ENCODE measurements at regions not wholly inside any gene's neighbourhood (a gene's known extent, or its start where the extent isn't known, plus 50 kb on each side); places are given as distances from the start of the nearest gene placed in this dataset.

DNA sequence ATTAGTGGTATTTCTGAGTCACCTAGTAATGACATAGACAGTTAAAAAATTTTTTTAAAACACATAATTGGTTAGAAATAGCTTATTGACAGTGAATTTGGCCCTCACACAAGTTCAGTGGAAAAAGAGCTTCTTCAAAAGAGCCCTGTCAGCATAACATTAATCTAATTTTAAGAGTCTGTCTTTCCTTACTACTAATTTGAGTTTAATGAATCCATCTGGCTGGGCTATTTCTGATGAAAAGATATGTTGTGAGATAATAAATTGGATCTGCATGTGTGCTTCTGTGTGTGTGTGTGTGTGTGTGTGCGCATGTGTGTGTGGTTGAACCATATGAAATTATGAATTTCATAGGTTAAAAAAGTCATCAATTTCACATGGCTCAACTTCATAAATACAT is 1045.2 kb downstream of the FLRT2 start:
- no peaks in the 10 kb centered on the region for H3K27me3 ChIP-seq (ENCODE audit: insufficient read depth, low read depth)
- H3K36me3 ChIP-seq (ENCODE audit: insufficient read depth) = no peaks in the 10 kb centered on the region
- H2AFZ ChIP-seq (ENCODE audit: low read depth) = no peak overlapping the region
- no peak overlapping the region for H3K4me3 ChIP-seq (IDR thresholded peaks at IDR 0.05; ENCODE audit: insufficient read depth, low read depth, low read length)
- no peak overlapping the region for H3K9ac ChIP-seq
- TF ChIP-seq, protein P1, sequence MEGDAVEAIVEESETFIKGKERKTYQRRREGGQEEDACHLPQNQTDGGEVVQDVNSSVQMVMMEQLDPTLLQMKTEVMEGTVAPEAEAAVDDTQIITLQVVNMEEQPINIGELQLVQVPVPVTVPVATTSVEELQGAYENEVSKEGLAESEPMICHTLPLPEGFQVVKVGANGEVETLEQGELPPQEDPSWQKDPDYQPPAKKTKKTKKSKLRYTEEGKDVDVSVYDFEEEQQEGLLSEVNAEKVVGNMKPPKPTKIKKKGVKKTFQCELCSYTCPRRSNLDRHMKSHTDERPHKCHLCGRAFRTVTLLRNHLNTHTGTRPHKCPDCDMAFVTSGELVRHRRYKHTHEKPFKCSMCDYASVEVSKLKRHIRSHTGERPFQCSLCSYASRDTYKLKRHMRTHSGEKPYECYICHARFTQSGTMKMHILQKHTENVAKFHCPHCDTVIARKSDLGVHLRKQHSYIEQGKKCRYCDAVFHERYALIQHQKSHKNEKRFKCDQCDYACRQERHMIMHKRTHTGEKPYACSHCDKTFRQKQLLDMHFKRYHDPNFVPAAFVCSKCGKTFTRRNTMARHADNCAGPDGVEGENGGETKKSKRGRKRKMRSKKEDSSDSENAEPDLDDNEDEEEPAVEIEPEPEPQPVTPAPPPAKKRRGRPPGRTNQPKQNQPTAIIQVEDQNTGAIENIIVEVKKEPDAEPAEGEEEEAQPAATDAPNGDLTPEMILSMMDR (conservative IDR thresholded peaks at IDR 0.05; ENCODE audit: low read depth, low read length) = no peak
- H4K20me1 ChIP-seq (ENCODE audit: insufficient read depth) = no peaks in the 10 kb centered on the region
- H3K4me1 ChIP-seq (ENCODE audit: low read depth, poor library complexity, severe bottlenecking) = no peaks in the 10 kb centered on the region
- H3K4me2 ChIP-seq = no peak overlapping the region
- H3K79me2 ChIP-seq (ENCODE audit: insufficient read depth, low read depth) = no peaks in the 10 kb centered on the region
- H3K27ac ChIP-seq = no peak overlapping the region

DNA sequence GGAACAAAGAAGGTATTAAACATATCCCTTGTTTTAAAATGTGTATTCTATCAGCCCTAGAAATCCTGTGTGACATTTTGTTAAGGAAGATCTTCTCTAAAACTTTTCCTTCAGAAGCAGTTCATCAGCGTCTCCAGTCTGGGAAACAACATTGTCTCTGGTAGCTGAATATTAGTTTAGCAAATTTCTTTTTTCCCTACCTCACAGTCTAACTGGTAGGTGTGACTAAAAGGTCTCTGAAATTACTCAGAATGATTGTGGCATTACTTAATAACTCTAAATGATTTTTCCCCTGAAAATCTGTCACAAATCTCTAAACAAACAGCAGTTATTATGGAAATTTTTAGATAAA is 1044.8 kb downstream of the FLRT2 start:
- Histone ChIP-seq H2AFZ (ENCODE audit: low read depth) (no peak overlapping the region), H3K4me1 (ENCODE audit: low read depth, poor library complexity, severe bottlenecking) (no peaks in the 10 kb centered on the region), H3K4me3 (IDR thresholded peaks at IDR 0.05; ENCODE audit: insufficient read depth, low read depth, low read length) (no peak overlapping the region), H3K27me3 (ENCODE audit: insufficient read depth, low read depth) (no peaks in the 10 kb centered on the region), H3K4me2 (no peak overlapping the region), H3K79me2 (ENCODE audit: insufficient read depth, low read depth) (no peaks in the 10 kb centered on the region), H3K36me3 (ENCODE audit: insufficient read depth) (no peaks in the 10 kb centered on the region), H3K27ac (no peak overlapping the region), H4K20me1 (ENCODE audit: insufficient read depth) (no peaks in the 10 kb centered on the region), H3K9ac (no peak overlapping the region)
- TF ChIP-seq, protein P1 (conservative IDR thresholded peaks at IDR 0.05; ENCODE audit: low read depth, low read length) = no peak

DNA sequence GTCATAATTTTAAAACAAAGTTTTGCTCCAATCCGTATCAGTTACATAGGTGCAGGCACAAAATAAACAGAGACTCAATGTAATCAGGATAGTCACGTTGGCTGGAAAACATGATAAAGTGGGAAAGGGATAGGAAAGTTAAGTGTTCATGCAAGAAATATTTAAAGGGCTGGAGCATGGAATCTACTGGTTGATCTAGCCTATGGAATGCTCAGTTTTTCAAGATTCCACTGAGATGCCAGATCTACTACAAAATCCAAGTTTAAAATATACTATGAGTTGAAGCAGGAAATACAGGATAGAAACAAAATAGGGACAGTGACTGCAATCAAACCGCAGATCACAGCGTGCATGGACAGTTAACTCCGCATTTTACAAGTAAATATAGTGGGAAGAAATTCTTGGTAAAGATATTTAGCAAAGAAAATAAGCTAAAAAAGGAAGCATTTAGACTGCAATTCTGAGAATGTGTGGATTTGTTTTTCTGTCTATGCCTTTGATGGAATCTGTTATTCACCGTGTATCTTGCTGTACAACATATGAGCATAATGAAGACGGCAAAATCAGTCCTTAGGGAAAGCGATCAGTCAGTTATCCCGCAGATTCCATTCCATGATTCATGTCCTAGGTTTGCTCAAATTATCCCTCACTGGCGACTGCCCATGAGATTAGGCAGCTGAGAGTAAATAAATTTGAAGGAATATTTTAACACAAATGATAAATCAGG is 1044.3 kb downstream of the FLRT2 start:
- Histone ChIP-seq H3K9ac (no peak overlapping the region), H2AFZ (ENCODE audit: low read depth) (no peak overlapping the region), H3K4me3 (IDR thresholded peaks at IDR 0.05; ENCODE audit: insufficient read depth, low read depth, low read length) (no peak overlapping the region), H3K4me2 (no peak overlapping the region), H3K27me3 (ENCODE audit: insufficient read depth, low read depth) (no peaks in the 10 kb centered on the region), H3K27ac (no peak overlapping the region), H3K79me2 (ENCODE audit: insufficient read depth, low read depth) (no peaks in the 10 kb centered on the region), H4K20me1 (ENCODE audit: insufficient read depth) (no peaks in the 10 kb centered on the region), H3K36me3 (ENCODE audit: insufficient read depth) (no peaks in the 10 kb centered on the region), H3K4me1 (ENCODE audit: low read depth, poor library complexity, severe bottlenecking) (no peaks in the 10 kb centered on the region)
- TF ChIP-seq, protein P1 (conservative IDR thresholded peaks at IDR 0.05; ENCODE audit: low read depth, low read length) = no peak

DNA sequence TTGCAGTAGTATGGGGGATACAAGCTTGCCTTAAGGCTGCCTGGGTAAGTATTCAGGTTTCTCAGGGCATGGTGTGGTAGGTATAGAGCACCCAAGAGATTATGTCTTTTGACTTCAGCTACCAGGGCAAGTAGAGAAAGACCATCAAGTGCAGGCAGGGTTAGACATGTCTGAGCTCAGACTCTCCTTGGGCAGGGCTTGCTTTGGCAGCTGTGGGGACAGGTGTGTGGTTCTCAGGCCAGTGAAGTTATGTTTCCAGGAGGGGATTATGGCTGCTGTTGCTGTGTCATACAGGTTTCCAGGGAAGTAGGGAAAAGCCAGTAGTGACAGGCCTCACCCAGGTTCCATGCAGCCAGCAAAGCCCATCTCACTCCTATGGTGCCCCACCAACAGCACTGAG is 1040.4 kb downstream of the FLRT2 start:
- TF ChIP-seq, protein P1 (conservative IDR thresholded peaks at IDR 0.05; ENCODE audit: low read depth, low read length) = no peak
- no peaks in the 10 kb centered on the region for H4K20me1 ChIP-seq (ENCODE audit: insufficient read depth)
- H2AFZ ChIP-seq (ENCODE audit: low read depth) = no peak overlapping the region
- no peak overlapping the region for H3K27ac ChIP-seq
- H3K4me3 ChIP-seq (IDR thresholded peaks at IDR 0.05; ENCODE audit: insufficient read depth, low read depth, low read length) = no peak overlapping the region
- H3K27me3 ChIP-seq (ENCODE audit: insufficient read depth, low read depth) = no peaks in the 10 kb centered on the region
- H3K36me3 ChIP-seq (ENCODE audit: insufficient read depth) = no peaks in the 10 kb centered on the region
- no peaks in the 10 kb centered on the region for H3K4me1 ChIP-seq (ENCODE audit: low read depth, poor library complexity, severe bottlenecking)
- H3K4me2 ChIP-seq = no peak overlapping the region
- H3K79me2 ChIP-seq (ENCODE audit: insufficient read depth, low read depth) = no peaks in the 10 kb centered on the region
- no peak overlapping the region for H3K9ac ChIP-seq

All from KMS-11 (cell line).